MCF 10A (cell line): ENCODE measurements at regions not wholly inside any gene's neighbourhood (a gene's known extent, or its start where the extent isn't known, plus 50 kb on each side); places are given as distances from the start of the nearest gene placed in this dataset.

ENCODE experiments used
- BruUV-seq: library from RNA; stranded (reverse); fragments of 400-500 nt; replicated peaks from 2 replicates; lab custom pipeline; 2021; lab: Mats Ljungman, UMichigan
- CTCF ChIA-PET: fragments of 300-600 bp; sonication (Branson Sonifier 250); formaldehyde crosslinking; extraction: SDS; loops from one replicate; lab custom pipeline; 2021; ENCODE audit warnings: antibody characterized with exemption, inconsistent platforms; lab: Yijun Ruan, JAX
- POLR2A ChIA-PET: fragments of 300-600, 350-650 bp; sonication (Branson Sonifier 250); formaldehyde crosslinking; extraction: SDS; loops from one replicate; lab custom pipeline; 2020; ENCODE audit warnings: antibody characterized with exemption, inconsistent platforms; lab: Yijun Ruan, JAX
- DNase-seq: peaks from one replicate; pipeline ENCODE4 v3.0.0-alpha.2; 2018; ENCODE audit not compliant: unreplicated experiment
- H3K27ac Mint-ChIP-seq: one replicate; pipeline ENCODE4 v1.8.0; 2022; ENCODE audit warnings: mild to moderate bottlenecking, low read depth, mixed read lengths; ENCODE audit not compliant: unreplicated experiment
- H3K27me3 Mint-ChIP-seq: one replicate; pipeline ENCODE4 v1.8.0; 2022; ENCODE audit warnings: mixed read lengths; ENCODE audit not compliant: insufficient read depth, unreplicated experiment
- H3K36me3 Mint-ChIP-seq: one replicate; pipeline ENCODE4 v1.8.0; 2022; ENCODE audit warnings: mild to moderate bottlenecking, moderate library complexity, mixed read lengths; ENCODE audit not compliant: insufficient read depth, unreplicated experiment
- H3K4me1 Mint-ChIP-seq: one replicate; pipeline ENCODE4 v1.8.0; 2022; ENCODE audit warnings: mixed read lengths; ENCODE audit not compliant: insufficient read depth, unreplicated experiment
- H3K4me3 Mint-ChIP-seq: one replicate; pipeline ENCODE4 v1.8.0; 2022; ENCODE audit warnings: mild to moderate bottlenecking, moderate library complexity, mixed read lengths; ENCODE audit not compliant: unreplicated experiment
- H3K9me3 Mint-ChIP-seq: one replicate; pipeline ENCODE4 v1.8.0; 2022; ENCODE audit warnings: mixed read lengths; ENCODE audit not compliant: unreplicated experiment
- intact Hi-C: fragments of 100-400 bp; cut with micrococcal nuclease; formaldehyde crosslinking; loops from 2 replicates; pipeline ENCODE4 v1.14.1; 2022
- TF ChIP-seq, protein P1 (sequence below): fragments of 200-600 bp; IDR thresholded peaks from one replicate; pipeline ENCODE4 v1.8.0; 2022; ENCODE audit warnings: antibody characterized with exemption, mild to moderate bottlenecking; ENCODE audit not compliant: unreplicated experiment

GRCh38 chr9:101993771-101994170 is 255.3 kb upstream of the GRIN3A start:
- DNase-seq: no peak
- Mint-ChIP-seq H3K36me3 (no peaks in the 10 kb centered on the region), H3K27me3 (peaks cover 17% of the 10 kb centered on the region), H3K4me3 (no peak overlapping the region), H3K9me3 (peaks cover 7% of the 10 kb centered on the region), H3K4me1 (peaks cover 7% of the 10 kb centered on the region), H3K27ac (no peak overlapping the region)
- ChIA-PET POLR2A (no interaction called here), CTCF (interaction anchor here (2.4 kb wide), 1 partner anchor 15 kb away, joined by 8 read pairs; no protein-coding TSS in a partner anchor)
- no TSS peak for BruUV-seq
- intact Hi-C loops: no loop called here
- TF ChIP-seq, protein P1, sequence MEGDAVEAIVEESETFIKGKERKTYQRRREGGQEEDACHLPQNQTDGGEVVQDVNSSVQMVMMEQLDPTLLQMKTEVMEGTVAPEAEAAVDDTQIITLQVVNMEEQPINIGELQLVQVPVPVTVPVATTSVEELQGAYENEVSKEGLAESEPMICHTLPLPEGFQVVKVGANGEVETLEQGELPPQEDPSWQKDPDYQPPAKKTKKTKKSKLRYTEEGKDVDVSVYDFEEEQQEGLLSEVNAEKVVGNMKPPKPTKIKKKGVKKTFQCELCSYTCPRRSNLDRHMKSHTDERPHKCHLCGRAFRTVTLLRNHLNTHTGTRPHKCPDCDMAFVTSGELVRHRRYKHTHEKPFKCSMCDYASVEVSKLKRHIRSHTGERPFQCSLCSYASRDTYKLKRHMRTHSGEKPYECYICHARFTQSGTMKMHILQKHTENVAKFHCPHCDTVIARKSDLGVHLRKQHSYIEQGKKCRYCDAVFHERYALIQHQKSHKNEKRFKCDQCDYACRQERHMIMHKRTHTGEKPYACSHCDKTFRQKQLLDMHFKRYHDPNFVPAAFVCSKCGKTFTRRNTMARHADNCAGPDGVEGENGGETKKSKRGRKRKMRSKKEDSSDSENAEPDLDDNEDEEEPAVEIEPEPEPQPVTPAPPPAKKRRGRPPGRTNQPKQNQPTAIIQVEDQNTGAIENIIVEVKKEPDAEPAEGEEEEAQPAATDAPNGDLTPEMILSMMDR: no peak

- ChIA-PET CTCF (interaction anchor here (2.4 kb wide), 1 partner anchor 13 kb away, joined by 8 read pairs; no protein-coding TSS in a partner anchor), POLR2A (no interaction called here)
- Mint-ChIP-seq H3K4me1 (peaks cover 7% of the 10 kb centered on the region), H3K4me3 (no peak overlapping the region), H3K27ac (no peak overlapping the region), H3K36me3 (no peaks in the 10 kb centered on the region), H3K27me3 (peaks cover 17% of the 10 kb centered on the region), H3K9me3 (peaks cover 7% of the 10 kb centered on the region)
- intact Hi-C loops: no loop called here
- TF ChIP-seq, protein P1: no peak
- DNase-seq: no peak
- BruUV-seq: no TSS peak
Observed at GRCh38 chr9:101991926-101992325, 253.5 kb upstream of the GRIN3A start.

- ChIA-PET POLR2A (no interaction called here), CTCF (interaction anchor here (0.7 to 2.6 kb wide), 10 partner anchors 10 to 1006 kb away, joined by 3 to 8 read pairs (median 3); no protein-coding TSS in a partner anchor)
- Mint-ChIP-seq H3K36me3 (no peaks in the 10 kb centered on the region), H3K4me3 (no peak overlapping the region), H3K27me3 (peaks cover 74% of the 10 kb centered on the region), H3K4me1 (no peaks in the 10 kb centered on the region), H3K27ac (no peak overlapping the region), H3K9me3 (no peaks in the 10 kb centered on the region)
- intact Hi-C loops: loop anchor here (5.0 to 10.0 kb wide), 2 partner anchors 265 to 373 kb away; no protein-coding TSS in a partner anchor
- TF ChIP-seq, protein P1: peak; percentile 70
- DNase-seq: peak; percentile 45
- no TSS peak for BruUV-seq
Observed at GRCh38 chr9:101977614-101978210, 239.3 kb upstream of the GRIN3A start.

DNA sequence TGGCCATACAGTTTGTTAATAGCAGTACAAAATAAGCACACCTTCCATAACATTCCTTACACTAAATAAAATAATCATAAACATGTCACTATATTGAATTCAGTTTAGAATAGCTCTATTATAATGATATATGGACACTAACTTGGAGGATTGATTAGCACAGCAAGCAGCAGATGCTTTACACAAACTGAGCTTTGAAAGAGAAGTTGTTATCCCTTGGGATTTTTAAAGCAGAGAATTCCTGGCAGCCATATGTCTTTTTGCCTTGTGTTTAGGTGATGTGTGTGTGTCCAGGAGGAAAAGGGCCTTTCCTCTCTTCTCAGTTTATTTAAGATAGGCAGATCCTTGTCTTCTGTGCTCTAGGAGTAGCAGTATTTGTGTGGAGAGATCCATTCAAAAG is 232.2 kb upstream of the GRIN3A start:
- intact Hi-C loops: loop anchor here (5.0 to 10.0 kb wide), 2 partner anchors 178 to 366 kb away; no protein-coding TSS in a partner anchor
- POLR2A ChIA-PET: interaction anchor here (0.6 kb wide), 1 partner anchor 1766 kb away, joined by 3 read pairs; no protein-coding TSS in a partner anchor
- Mint-ChIP-seq H3K9me3 (no peaks in the 10 kb centered on the region), H3K4me3 (no peak overlapping the region), H3K4me1 (no peaks in the 10 kb centered on the region), H3K36me3 (no peaks in the 10 kb centered on the region), H3K27me3 (peaks cover 88% of the 10 kb centered on the region), H3K27ac (no peak overlapping the region)
- CTCF ChIA-PET: interaction anchor here (0.7 to 1.4 kb wide), 3 partner anchors 12 to 468 kb away, joined by 3 to 4 read pairs (median 3); no protein-coding TSS in a partner anchor
- no TSS peak for BruUV-seq
- TF ChIP-seq, protein P1: no peak
- DNase-seq: no peak
